ENCODE measurements at regions not wholly inside any gene's neighbourhood (a gene's known extent, or its start where the extent isn't known, plus 50 kb on each side); places are given as distances from the start of the nearest gene placed in this dataset.

GRCh38 chr1:199163670-199164069 lies 524.8 kb downstream of the PTPRC start:
- 29% methylated on average over 1 of the region's 1 CpG for WGBS (ENCODE audit: insufficient coverage, insufficient replicate concordance, low lambda C conversion rate, missing lambda C conversion rate)
- BruUV-seq (replicated peaks), result no TSS peak
- ChIA-PET SMC1A (ENCODE audit: uncharacterized antibody, unreplicated experiment) (interaction anchor here (0.9 to 5.1 kb wide), 7 partner anchors 9 to 228 kb away, joined by 3 to 41 read pairs (median 13); no protein-coding TSS in a partner anchor), CTCF (interaction anchor here (1.0 to 3.4 kb wide), 6 partner anchors 10 to 541 kb away, joined by 3 to 13 read pairs (median 7); no protein-coding TSS in a partner anchor), POLR2A (interaction anchor here (2.2 kb wide), 1 partner anchor 9 kb away, joined by 10 read pairs; no protein-coding TSS in a partner anchor), RAD21 (ENCODE audit: unreplicated experiment) (interaction anchor here (0.7 to 2.2 kb wide), 3 partner anchors 10 to 79 kb away, joined by 3 to 10 read pairs (median 7); no protein-coding TSS in a partner anchor)
- Histone ChIP-seq H3K27ac (ENCODE audit: control insufficient read depth, insufficient read depth) (no peak overlapping the region), H4K20me1 (ENCODE audit: control insufficient read depth, insufficient read depth) (no peaks in the 10 kb centered on the region), H3K36me3 (ENCODE audit: control insufficient read depth in 2 of 2, insufficient read depth in 2 of 2, low read length in 1 of 2) (no peaks in the 10 kb centered on the region), H3K4me2 (ENCODE audit: control insufficient read depth, insufficient read depth) (no peak overlapping the region), H3K79me2 (ENCODE audit: control insufficient read depth, insufficient read depth, low read length) (no peaks in the 10 kb centered on the region), H3K9ac (ENCODE audit: control insufficient read depth, insufficient read depth, low read length) (no peak overlapping the region), H3K27me3 (replicated peaks in 1 of 2; ENCODE audit: control insufficient read depth in 2 of 2, insufficient read depth in 2 of 2, low read length in 1 of 2) (no peaks in the 10 kb centered on the region), H3K4me3 (no peak overlapping the region), H3K9me3 (replicated peaks; ENCODE audit: control insufficient read depth, insufficient read depth, low read length) (no peaks in the 10 kb centered on the region), H2AFZ (ENCODE audit: control insufficient read depth, low read depth, low read length) (no peak overlapping the region), H3K4me1 (ENCODE audit: control insufficient read depth, insufficient read depth, low read length) (peaks cover 9% of the 10 kb centered on the region; the same call in 1 of the 2 replicates)
- DNase-seq (ENCODE audit: low read depth, low spot score) (no peak), ATAC-seq (peak; percentile 67), FAIRE-seq (peak; percentile 74)
- TF ChIP-seq NR2C1 (IDR thresholded peaks at IDR 0.05) (no peak), ESRRA (IDR thresholded peaks at IDR 0.05; ENCODE audit: low read length) (no peak), POU2F2 (IDR thresholded peaks at IDR 0.05; ENCODE audit: borderline replicate concordance, low read depth, low read length) (no peak), SUPT20H (IDR thresholded peaks at IDR 0.05; ENCODE audit: borderline replicate concordance, control insufficient read depth, low read depth, low read length) (no peak), SIN3A (IDR thresholded peaks at IDR 0.05; ENCODE audit: low read depth, low read length) (no peak), SMC3 (IDR thresholded peaks at IDR 0.05; ENCODE audit: borderline replicate concordance, low read length) (no peak), CHD4 (IDR thresholded peaks at IDR 0.05) (no peak), HDAC2 (IDR thresholded peaks at IDR 0.05) (no peak), HDGF (IDR thresholded peaks at IDR 0.05) (no peak), CEBPB (IDR thresholded peaks at IDR 0.05; ENCODE audit: borderline replicate concordance in 1 of 2, low read depth in 2 of 2, low read length in 2 of 2) (no peak), EGR1 (IDR thresholded peaks at IDR 0.05; ENCODE audit: borderline replicate concordance in 1 of 2, low read depth in 2 of 2, low read length in 2 of 2) (no peak), PAX5 (IDR thresholded peaks at IDR 0.05; ENCODE audit: borderline replicate concordance, low read depth, low read length) (no peak), IKZF2 (IDR thresholded peaks at IDR 0.05) (no peak), ZNF24 (IDR thresholded peaks at IDR 0.05) (no peak), ZBED1 (IDR thresholded peaks at IDR 0.05; ENCODE audit: borderline replicate concordance) (no peak)
- intact Hi-C loops (cut with micrococcal nuclease; ENCODE audit: unreplicated experiment) (no loop called here), in situ Hi-C loops (cut with MboI) (no loop called here)
